Fibroblast of villous mesenchyme (primary cell): ENCODE measurements at regions not wholly inside any gene's neighbourhood (a gene's known extent, or its start where the extent isn't known, plus 50 kb on each side); places are given as distances from the start of the nearest gene placed in this dataset.

ENCODE experiments used
- DNase-seq: peaks from one replicate; pipeline ENCODE4 v3.0.0-alpha.2; 2010; ENCODE audit warnings: low read depth
- H3K4me3 ChIP-seq: 2 replicates; pipeline ENCODE4 v1.5.1; 2011; ENCODE audit warnings: low read depth, mild to moderate bottlenecking, low read length
- TF ChIP-seq, protein P1 (sequence below): IDR thresholded peaks from 2 replicates; pipeline ENCODE4 v1.5.1; 2012; ENCODE audit warnings: low read depth, mild to moderate bottlenecking, low read length; ENCODE audit not compliant: insufficient read depth

DNA sequence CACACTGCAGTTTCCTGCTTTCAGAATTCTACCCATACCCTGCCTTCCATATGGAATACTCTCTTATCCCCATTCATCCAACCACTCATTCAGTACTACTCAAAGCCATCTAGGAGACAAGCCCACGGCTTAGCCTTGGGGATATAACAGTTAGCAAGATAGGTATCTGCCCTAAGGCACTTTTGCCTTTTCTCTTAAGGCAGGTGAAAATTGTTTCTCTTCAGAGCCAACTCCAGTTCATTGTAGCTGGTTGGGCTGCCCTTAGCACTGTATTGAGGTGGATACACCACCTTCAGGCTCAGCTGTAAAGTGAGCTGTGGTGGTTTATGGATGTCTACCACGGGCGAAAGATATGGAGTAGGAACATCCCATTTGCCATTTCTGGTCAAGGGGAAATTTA lies 729.7 kb upstream of the TBX3 start:
- TF ChIP-seq, protein P1, sequence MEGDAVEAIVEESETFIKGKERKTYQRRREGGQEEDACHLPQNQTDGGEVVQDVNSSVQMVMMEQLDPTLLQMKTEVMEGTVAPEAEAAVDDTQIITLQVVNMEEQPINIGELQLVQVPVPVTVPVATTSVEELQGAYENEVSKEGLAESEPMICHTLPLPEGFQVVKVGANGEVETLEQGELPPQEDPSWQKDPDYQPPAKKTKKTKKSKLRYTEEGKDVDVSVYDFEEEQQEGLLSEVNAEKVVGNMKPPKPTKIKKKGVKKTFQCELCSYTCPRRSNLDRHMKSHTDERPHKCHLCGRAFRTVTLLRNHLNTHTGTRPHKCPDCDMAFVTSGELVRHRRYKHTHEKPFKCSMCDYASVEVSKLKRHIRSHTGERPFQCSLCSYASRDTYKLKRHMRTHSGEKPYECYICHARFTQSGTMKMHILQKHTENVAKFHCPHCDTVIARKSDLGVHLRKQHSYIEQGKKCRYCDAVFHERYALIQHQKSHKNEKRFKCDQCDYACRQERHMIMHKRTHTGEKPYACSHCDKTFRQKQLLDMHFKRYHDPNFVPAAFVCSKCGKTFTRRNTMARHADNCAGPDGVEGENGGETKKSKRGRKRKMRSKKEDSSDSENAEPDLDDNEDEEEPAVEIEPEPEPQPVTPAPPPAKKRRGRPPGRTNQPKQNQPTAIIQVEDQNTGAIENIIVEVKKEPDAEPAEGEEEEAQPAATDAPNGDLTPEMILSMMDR = no peak
- DNase-seq = no peak
- no peak overlapping the region for H3K4me3 ChIP-seq

DNA sequence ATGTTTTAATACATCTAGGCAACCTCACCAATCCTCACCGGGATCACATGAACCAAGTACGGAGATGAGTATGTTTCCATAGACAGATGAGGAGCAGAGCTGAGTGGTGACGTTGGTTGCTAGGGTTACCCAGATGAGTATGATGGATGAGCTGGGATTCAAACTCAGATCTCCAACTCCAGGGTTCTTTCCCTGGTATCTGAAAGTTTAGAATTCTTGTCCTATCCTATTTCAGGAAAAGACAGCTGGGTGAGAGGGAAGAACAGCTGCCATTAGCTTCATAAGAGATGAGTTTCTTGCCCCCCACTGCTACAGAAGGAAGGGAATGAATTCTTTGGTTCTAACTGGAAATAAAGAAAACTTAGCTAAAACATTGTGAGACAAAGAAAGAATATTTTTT lies 728.9 kb upstream of the TBX3 start:
- TF ChIP-seq, protein P1 = no peak
- no peak overlapping the region for H3K4me3 ChIP-seq
- DNase-seq = no peak

GRCh38 chr12:115411121-115411520 lies 727.1 kb upstream of the TBX3 start:
- TF ChIP-seq, protein P1 = no peak

GRCh38 chr12:115408642-115409041 lies 724.7 kb upstream of the TBX3 start:
- no peak for DNase-seq
- TF ChIP-seq, protein P1 = no peak
- H3K4me3 ChIP-seq = no peak overlapping the region

More at GRCh38 chr12:115411121-115411520, 727.1 kb upstream of the TBX3 start:
- DNase-seq = no peak
- H3K4me3 ChIP-seq = no peak overlapping the region

DNA sequence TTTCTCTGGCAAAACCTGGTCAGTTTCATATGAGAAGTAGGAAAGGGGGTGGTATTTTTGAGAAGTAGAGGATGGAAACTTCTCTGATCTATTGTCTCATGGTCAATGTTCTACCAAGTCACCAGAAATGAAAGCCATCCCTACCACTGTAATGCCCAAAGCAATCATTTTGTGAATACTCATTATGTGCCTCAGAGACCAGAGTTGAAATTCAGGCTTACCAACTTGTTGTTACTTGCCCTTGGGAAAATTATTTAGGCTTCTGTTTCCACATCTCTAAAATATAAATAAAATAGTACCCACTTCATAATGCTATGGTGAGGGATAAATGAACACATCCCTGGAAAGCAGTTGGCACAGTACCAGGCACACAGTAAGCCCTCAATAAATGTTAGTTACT lies 723.7 kb upstream of the TBX3 start:
- no peak overlapping the region for H3K4me3 ChIP-seq
- DNase-seq = no peak
- TF ChIP-seq, protein P1 = no peak

DNA sequence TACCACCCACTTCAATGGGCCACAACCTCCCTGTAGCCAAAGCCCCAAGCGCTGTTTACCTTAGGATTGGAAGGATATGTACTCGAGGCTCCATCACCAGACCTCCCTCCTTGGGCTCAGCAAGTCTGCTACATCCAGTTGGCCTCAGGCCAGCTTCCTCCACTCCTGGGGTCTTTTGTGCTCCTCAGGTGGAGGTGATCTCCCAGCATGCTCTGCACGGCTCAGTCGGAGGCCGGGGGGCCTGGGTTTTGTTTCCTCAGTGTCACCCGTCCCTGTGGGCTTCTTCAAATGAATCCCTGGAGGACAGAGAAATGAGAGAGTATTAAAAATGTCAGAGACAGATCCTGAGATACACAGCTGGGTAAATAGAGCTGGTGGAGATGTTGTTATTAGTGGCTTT lies 723.1 kb upstream of the TBX3 start:
- TF ChIP-seq, protein P1 = no peak
- no peak for DNase-seq
- no peak overlapping the region for H3K4me3 ChIP-seq

GRCh38 chr12:115405471-115405860 lies 721.5 kb upstream of the TBX3 start:
- no peak overlapping the region for H3K4me3 ChIP-seq

More at GRCh38 chr12:115405471-115405860, 721.5 kb upstream of the TBX3 start:
- TF ChIP-seq, protein P1 = no peak
- no peak for DNase-seq
